Thyroid gland (tissue), 4 donors: ENCODE measurements at regions not wholly inside any gene's neighbourhood (a gene's known extent, or its start where the extent isn't known, plus 50 kb on each side); places are given as distances from the start of the nearest gene placed in this dataset.

Experiments used
- POLR2A ChIP-seq, 2 donors: fragments of 450-650 bp; IDR thresholded peaks; one replicate each; pipeline ENCODE4 v1.6.1; 2017; ENCODE audit warnings: antibody characterized with exemption in 2 of 2, mild to moderate bottlenecking in 2 of 2, moderate library complexity in 1 of 2
- TF ChIP-seq, protein P1 (sequence below), 6 experiments: fragments of 200-600 bp in 3 of 6; fragments of 450-650 bp in 3 of 6; sonication (generic) in 3 of 6; IDR thresholded peaks; one replicate each; pipeline ENCODE4 v1.5.1; 2016 to 2019; ENCODE audit warnings: antibody characterized with exemption in 6 of 6, mild to moderate bottlenecking in 2 of 6, inconsistent platforms in 1 of 6, moderate library complexity in 1 of 6

DNA sequence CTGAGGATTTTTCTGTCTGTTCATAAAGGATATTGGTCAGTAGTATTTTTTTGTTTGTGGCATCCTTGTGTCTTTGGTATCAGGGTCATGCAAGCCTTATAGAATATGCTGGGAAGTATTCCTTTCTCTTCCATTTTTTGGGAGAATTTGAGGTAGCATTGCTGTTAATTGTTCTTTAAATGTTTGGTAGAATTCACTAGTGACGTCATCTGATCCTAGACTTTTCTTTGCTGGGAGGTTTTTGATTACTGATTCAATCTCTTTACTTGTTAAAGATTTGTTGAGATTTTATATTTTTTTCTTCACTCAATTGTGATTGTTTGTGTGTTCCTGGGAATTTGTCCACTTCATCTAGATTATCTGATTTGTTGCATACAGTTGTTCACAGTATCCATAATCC lies 234.4 kb upstream of the ATP6AP2 start:
- TF ChIP-seq, protein P1, sequence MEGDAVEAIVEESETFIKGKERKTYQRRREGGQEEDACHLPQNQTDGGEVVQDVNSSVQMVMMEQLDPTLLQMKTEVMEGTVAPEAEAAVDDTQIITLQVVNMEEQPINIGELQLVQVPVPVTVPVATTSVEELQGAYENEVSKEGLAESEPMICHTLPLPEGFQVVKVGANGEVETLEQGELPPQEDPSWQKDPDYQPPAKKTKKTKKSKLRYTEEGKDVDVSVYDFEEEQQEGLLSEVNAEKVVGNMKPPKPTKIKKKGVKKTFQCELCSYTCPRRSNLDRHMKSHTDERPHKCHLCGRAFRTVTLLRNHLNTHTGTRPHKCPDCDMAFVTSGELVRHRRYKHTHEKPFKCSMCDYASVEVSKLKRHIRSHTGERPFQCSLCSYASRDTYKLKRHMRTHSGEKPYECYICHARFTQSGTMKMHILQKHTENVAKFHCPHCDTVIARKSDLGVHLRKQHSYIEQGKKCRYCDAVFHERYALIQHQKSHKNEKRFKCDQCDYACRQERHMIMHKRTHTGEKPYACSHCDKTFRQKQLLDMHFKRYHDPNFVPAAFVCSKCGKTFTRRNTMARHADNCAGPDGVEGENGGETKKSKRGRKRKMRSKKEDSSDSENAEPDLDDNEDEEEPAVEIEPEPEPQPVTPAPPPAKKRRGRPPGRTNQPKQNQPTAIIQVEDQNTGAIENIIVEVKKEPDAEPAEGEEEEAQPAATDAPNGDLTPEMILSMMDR (IDR thresholded peaks at IDR 0.05), result no peak
- TF ChIP-seq POLR2A (IDR thresholded peaks at IDR 0.05), result no peak
